OCI-LY3 (cell line): ENCODE measurements at regions not wholly inside any gene's neighbourhood (a gene's known extent, or its start where the extent isn't known, plus 50 kb on each side); places are given as distances from the start of the nearest gene placed in this dataset.

ENCODE experiments used
- H2AFZ ChIP-seq: fragments of 200-600, 300-600 bp; shearing (Covaris generic); 2 replicates; pipeline ENCODE4 v1.6.0; 2014; ENCODE audit warnings: antibody characterized with exemption, low read depth, low read length
- H3K27ac ChIP-seq: fragments of 200-600, 300-600 bp; sonication (generic); 2 replicates; pipeline ENCODE4 v1.5.1; 2014; ENCODE audit warnings: mild to moderate bottlenecking, low read length, moderate library complexity, mixed read lengths
- H3K27me3 ChIP-seq: fragments of 200-600, 300-600 bp; sonication (generic); 2 replicates; pipeline ENCODE4 v1.6.1; 2014; ENCODE audit warnings: low read depth, low read length, mixed read lengths
- H3K36me3 ChIP-seq: fragments of 200-600, 300-600 bp; sonication (generic); replicated peaks from 2 replicates; pipeline ENCODE3; 2014; ENCODE audit warnings: low read depth, low read length, mixed read lengths
- H3K4me1 ChIP-seq: fragments of 300-600, 200-600 bp; sonication (generic); 2 replicates; pipeline ENCODE4 v1.6.1; 2014; ENCODE audit warnings: low read length, mixed read lengths
- H3K4me2 ChIP-seq: fragments of 200-600, 300-600 bp; sonication (generic); 2 replicates; pipeline ENCODE4 v1.6.1; 2014; ENCODE audit warnings: low read length, mixed read lengths
- H3K4me3 ChIP-seq: fragments of 300-600, 200-600 bp; sonication (generic); 2 replicates; pipeline ENCODE4 v1.5.1; 2014; ENCODE audit warnings: antibody characterized with exemption, mild to moderate bottlenecking, low read length, moderate library complexity
- H3K79me2 ChIP-seq: fragments of 300-600, 200-600 bp; shearing (Covaris generic); 2 replicates; pipeline ENCODE4 v1.6.1; 2014; ENCODE audit warnings: mild to moderate bottlenecking, low read length, mixed read lengths
- H3K9ac ChIP-seq: fragments of 300-600, 200-600 bp; shearing (Covaris generic); 2 replicates; pipeline ENCODE4 v1.6.0; 2014; ENCODE audit warnings: mild to moderate bottlenecking, low read length, moderate library complexity
- H3K9me3 ChIP-seq: fragments of 200-600, 300-600 bp; shearing (Covaris generic); 2 replicates; pipeline ENCODE4 v1.6.1; 2014; ENCODE audit warnings: low read length, mixed read lengths; ENCODE audit not compliant: insufficient read depth
- H4K20me1 ChIP-seq: fragments of 200-600, 300-600 bp; sonication (generic); 2 replicates; pipeline ENCODE4 v1.6.1; 2016; ENCODE audit warnings: low read length, mixed read lengths; ENCODE audit not compliant: insufficient read depth
- EZH2phosphoT487 ChIP-seq: fragments of 200-600 bp; shearing (Covaris generic); IDR thresholded peaks from 2 replicates; pipeline ENCODE4 v1.6.1; 2018; ENCODE audit warnings: antibody characterized with exemption, mixed run types, low read depth
- TF ChIP-seq, protein P1 (sequence below): fragments of 200-600, 300-600 bp; sonication (generic); IDR thresholded peaks from 2 replicates; pipeline ENCODE4 v1.5.1; 2014; ENCODE audit warnings: antibody characterized with exemption, low read length, low read depth

DNA sequence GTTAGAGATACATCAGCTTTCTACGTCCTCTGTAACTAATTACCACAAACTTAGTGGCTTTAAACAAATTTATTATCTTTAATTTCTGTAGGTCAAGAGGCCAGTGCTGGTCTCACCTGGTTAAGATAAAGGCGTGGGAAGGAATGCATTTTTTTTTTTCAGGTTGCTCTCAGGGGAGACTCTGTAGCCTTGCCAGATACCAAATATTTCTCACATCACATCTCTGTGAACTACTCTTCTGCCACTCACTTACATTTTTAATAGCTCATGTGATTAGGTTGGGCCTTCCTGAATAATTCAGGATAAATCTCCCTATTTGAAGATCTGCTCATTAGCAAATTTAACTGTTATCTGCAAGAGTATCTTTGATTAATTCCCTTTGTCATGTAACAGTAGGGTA lies 214.6 kb downstream of the CBLN2 start:
- H3K4me1 ChIP-seq, result peaks cover 4% of the 10 kb centered on the region; the same call in 1 of the 2 replicates
- H4K20me1 ChIP-seq, result no peaks in the 10 kb centered on the region
- H3K4me3 ChIP-seq, result no peak overlapping the region
- no peaks in the 10 kb centered on the region for H3K36me3 ChIP-seq
- H3K4me2 ChIP-seq, result no peak overlapping the region
- H2AFZ ChIP-seq, result no peak overlapping the region
- no peak for TF ChIP-seq EZH2phosphoT487
- TF ChIP-seq, protein P1, sequence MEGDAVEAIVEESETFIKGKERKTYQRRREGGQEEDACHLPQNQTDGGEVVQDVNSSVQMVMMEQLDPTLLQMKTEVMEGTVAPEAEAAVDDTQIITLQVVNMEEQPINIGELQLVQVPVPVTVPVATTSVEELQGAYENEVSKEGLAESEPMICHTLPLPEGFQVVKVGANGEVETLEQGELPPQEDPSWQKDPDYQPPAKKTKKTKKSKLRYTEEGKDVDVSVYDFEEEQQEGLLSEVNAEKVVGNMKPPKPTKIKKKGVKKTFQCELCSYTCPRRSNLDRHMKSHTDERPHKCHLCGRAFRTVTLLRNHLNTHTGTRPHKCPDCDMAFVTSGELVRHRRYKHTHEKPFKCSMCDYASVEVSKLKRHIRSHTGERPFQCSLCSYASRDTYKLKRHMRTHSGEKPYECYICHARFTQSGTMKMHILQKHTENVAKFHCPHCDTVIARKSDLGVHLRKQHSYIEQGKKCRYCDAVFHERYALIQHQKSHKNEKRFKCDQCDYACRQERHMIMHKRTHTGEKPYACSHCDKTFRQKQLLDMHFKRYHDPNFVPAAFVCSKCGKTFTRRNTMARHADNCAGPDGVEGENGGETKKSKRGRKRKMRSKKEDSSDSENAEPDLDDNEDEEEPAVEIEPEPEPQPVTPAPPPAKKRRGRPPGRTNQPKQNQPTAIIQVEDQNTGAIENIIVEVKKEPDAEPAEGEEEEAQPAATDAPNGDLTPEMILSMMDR, result no peak
- no peaks in the 10 kb centered on the region for H3K79me2 ChIP-seq
- H3K27ac ChIP-seq, result no peak overlapping the region
- no peaks in the 10 kb centered on the region for H3K9me3 ChIP-seq
- H3K9ac ChIP-seq, result no peak overlapping the region
- no peaks in the 10 kb centered on the region for H3K27me3 ChIP-seq

DNA sequence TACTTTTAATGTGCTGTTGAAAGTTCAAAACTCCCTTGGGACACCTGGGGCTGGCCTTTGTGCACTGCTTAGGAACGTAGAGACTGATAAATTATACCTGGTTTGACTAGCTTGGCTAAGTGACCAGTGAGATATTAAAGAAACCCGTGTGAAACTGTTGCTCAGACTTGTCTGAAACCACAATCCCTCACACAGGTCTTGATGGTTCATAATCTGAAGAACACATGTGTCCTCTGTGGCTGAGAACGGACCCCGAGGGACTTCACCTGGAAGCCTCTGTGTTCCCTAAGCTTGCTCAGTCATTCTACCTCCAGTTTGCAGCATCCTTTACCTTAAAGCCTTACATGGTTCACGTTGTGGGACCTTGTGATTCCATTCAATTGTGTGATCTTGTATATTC lies 218.8 kb downstream of the CBLN2 start:
- Histone ChIP-seq H3K4me1 (peaks cover 4% of the 10 kb centered on the region; the same call in 1 of the 2 replicates), H4K20me1 (no peaks in the 10 kb centered on the region), H3K79me2 (no peaks in the 10 kb centered on the region), H3K4me3 (no peak overlapping the region), H3K4me2 (no peak overlapping the region), H3K27me3 (no peaks in the 10 kb centered on the region), H3K27ac (no peak overlapping the region), H3K36me3 (no peaks in the 10 kb centered on the region), H3K9me3 (no peaks in the 10 kb centered on the region), H3K9ac (no peak overlapping the region), H2AFZ (no peak overlapping the region)
- TF ChIP-seq, protein P1, result no peak
- no peak for TF ChIP-seq EZH2phosphoT487

DNA sequence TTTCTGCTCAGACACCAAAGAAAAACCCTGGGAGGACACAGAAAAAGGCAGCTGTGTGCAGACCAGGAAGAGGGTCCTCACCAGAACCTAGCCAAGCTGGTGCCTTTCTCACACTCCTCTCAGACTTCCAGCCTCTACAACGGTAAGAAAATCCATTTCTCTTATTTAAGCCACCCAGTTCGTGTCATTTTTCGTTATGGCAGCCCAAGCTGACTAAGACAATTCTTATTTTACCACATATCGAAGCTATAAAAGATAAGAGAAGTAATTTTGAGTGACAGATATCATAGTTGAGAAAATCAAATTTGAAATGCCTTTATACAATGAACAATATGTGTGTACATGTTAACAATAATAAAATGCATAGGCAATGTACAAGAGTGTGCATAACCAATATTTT lies 219.5 kb downstream of the CBLN2 start:
- H2AFZ ChIP-seq, result no peak overlapping the region
- no peaks in the 10 kb centered on the region for H3K79me2 ChIP-seq
- H4K20me1 ChIP-seq, result no peaks in the 10 kb centered on the region
- H3K36me3 ChIP-seq, result no peaks in the 10 kb centered on the region
- no peak overlapping the region for H3K27ac ChIP-seq
- H3K9ac ChIP-seq, result no peak overlapping the region
- H3K27me3 ChIP-seq, result no peaks in the 10 kb centered on the region
- H3K4me1 ChIP-seq, result peaks cover 4% of the 10 kb centered on the region; the same call in 1 of the 2 replicates
- TF ChIP-seq, protein P1, result no peak
- no peak for TF ChIP-seq EZH2phosphoT487
- no peaks in the 10 kb centered on the region for H3K9me3 ChIP-seq
- no peak overlapping the region for H3K4me3 ChIP-seq
- H3K4me2 ChIP-seq, result no peak overlapping the region

DNA sequence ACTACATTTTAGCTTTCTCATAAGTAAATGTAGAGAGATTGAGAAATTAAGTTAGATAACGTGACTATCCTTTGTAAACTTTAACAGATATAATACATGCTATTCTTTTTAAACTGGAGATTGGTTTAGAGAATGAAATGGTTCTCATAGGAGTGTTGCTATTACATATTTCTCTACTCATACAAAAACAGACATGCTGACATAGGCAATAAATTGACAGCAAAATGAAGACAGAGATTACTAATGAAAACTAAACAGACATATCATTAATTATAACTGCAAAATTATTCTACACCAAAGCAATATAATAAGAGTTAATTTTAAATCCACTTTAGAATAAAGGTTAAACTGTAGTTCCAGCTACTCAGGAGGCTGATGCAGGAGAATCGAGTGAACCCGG lies 227.6 kb downstream of the CBLN2 start:
- H2AFZ ChIP-seq, result no peak overlapping the region
- H3K4me1 ChIP-seq, result no peaks in the 10 kb centered on the region
- no peak overlapping the region for H3K4me2 ChIP-seq
- H4K20me1 ChIP-seq, result no peaks in the 10 kb centered on the region
- H3K9me3 ChIP-seq, result peaks cover 5% of the 10 kb centered on the region; the same call in 1 of the 2 replicates
- H3K36me3 ChIP-seq, result no peaks in the 10 kb centered on the region
- no peaks in the 10 kb centered on the region for H3K79me2 ChIP-seq
- TF ChIP-seq, protein P1, result no peak
- TF ChIP-seq EZH2phosphoT487, result no peak
- H3K27ac ChIP-seq, result no peak overlapping the region
- no peaks in the 10 kb centered on the region for H3K27me3 ChIP-seq
- H3K9ac ChIP-seq, result no peak overlapping the region
- H3K4me3 ChIP-seq, result no peak overlapping the region
